H54 (cell line): ENCODE measurements at regions not wholly inside any gene's neighbourhood (a gene's known extent, or its start where the extent isn't known, plus 50 kb on each side); places are given as distances from the start of the nearest gene placed in this dataset.
"Not testable (repeated sequence)": the region's sequence is repeated elsewhere in the genome, so short reads cannot be mapped to it uniquely, and the experiment has no call there.

Experiments
- DNase-seq: peaks from one replicate; pipeline ENCODE4 v3.0.0; 2011; ENCODE audit warnings: low spot score, mixed read lengths; ENCODE audit not compliant: insufficient read length
- FAIRE-seq: peaks from 3 replicates; lab custom pipeline; 2011; peaks lifted over from hg19 to GRCh38; lab: Jason Lieb, UNC
- POLR2A ChIP-seq: IDR thresholded peaks from 2 replicates; pipeline ENCODE4 v1.6.1; 2011; ENCODE audit warnings: low read depth, mild to moderate bottlenecking, low read length

GRCh38 chr12:25788707-25789442 is 169.6 kb upstream of the RASSF8 start:
- no peak for TF ChIP-seq POLR2A
- no peak for FAIRE-seq
- DNase-seq: no peak

DNA sequence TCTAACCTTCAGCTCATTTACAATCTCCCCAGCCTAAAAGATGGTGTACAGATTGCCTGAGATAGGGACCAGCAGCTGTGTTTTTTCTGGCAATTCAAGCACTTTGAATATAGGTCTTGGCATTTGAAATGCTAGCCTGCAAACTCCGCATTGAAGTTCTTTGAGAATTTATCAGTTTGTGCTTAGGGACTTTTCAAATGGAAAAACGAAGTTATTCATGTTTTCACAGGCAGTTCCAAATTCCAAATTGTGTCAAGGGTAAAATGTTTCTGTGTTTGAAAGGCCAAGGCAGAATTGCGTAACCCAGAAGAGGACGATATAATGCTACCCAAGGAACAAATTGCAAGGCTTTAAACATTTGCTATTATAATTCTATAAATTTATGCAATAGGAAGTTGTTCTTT is 168.9 kb upstream of the RASSF8 start:
- no peak for DNase-seq
- no peak for FAIRE-seq
- TF ChIP-seq POLR2A: no peak

DNA sequence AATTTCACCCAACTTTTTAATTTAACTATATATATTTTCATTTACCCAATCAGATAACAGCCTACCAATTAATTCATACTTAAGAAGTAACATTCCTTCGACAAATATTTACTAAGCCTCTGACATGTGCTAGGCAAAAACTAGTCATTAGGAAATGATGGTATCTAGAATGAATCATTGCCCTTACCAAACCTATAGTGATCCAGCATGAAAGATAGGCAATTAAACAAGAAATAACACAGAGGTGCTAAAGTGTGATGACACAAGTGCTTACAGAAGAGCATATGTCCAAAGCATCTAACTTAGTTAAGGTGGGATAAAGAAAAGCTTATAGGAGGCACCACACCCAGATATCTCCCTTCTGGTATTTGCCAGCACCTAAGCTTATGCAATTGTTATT is 166.5 kb upstream of the RASSF8 start:
- TF ChIP-seq POLR2A: no peak
- no peak for DNase-seq
- FAIRE-seq: no peak

GRCh38 chr12:25793196-25793595 is 165.3 kb upstream of the RASSF8 start:
- no peak for DNase-seq
- no peak for FAIRE-seq
- no peak for TF ChIP-seq POLR2A

DNA sequence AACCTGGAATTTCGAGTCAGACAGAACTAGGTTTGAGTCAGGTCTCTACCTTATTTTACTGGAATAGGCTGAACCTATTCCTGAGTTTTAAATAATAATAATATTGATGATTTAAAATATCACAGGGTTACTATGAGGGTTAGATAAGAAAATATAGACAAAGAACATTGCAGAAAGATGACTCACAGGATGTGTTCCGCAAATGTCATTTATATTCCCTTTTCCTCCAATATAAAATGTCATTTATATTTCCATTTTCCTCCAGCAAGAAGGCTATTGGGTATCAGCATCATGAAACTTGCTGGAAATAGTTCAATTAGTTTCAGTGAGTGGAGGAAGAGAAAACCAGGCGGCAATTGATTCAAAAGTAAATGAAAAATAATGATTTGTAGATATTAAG is 163.9 kb upstream of the RASSF8 start:
- no peak for TF ChIP-seq POLR2A
- no peak for FAIRE-seq
- DNase-seq: no peak

- no peak for DNase-seq
- TF ChIP-seq POLR2A: no peak
- no peak for FAIRE-seq
Measured at GRCh38 chr12:25796523-25797000, 161.9 kb upstream of the RASSF8 start.

- FAIRE-seq (no peak), DNase-seq (no peak)
- no peak for TF ChIP-seq POLR2A
Measured at GRCh38 chr12:25797386-25797785, 161.1 kb upstream of the RASSF8 start.

DNA sequence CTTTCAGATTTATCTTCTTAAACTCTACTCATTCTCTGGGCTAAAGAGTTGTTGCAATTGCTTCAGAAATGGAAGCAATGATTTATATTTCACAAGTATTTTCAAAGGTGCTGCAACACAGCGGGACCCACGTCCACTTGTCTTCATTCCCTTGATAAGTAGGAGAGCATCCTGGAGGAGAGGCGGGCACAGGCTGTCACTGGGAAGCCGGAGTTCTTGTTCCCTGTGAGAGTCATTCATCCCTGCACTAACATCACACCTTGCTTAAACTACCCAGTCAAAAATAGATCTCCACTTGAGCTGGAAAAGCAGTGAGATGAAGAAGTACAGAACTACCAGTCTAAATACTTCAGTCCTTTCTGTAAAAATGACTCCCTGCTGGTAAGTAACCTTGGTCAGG is 160.5 kb upstream of the RASSF8 start:
- DNase-seq (no peak), FAIRE-seq (no peak)
- TF ChIP-seq POLR2A: no peak

DNA sequence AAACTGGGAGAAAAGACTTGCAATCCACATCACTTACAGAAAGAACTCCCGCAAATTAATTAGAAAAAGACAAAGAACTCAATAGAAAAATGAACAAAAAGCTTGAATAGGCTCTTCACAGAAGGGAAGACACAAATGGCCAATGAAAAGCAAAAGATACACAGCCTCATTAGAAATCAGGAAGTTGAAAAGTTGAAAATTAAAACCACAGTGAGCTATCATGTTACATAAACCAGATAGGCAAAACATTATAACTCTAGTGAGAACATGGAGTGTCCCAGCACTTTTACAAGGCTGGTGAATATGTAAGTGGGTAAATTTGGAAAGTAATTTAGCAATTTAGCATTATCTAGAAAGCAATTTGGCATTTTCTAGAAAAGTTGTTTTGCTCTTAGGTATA is 158.4 kb upstream of the RASSF8 start:
- no peak for TF ChIP-seq POLR2A
- DNase-seq (no peak), FAIRE-seq (no peak)

DNA sequence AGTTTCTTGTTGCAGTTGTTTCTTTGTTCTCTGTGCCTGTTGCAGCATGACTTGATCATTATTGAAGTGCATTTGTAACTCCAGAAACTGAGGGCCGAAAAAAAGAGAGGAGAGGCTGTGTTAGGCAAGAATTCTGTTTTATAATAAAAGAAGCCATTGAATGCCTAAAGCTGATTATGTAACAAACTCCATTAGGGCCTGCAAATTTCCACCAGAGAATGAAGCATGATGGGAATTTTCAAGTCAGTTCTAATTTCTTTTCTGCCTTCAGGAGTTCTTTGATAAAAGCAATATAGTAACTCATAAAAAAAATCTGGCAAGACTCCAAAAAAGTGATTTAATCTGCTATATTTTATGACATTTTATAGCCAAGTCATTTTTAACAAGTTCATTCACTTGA is 156.7 kb upstream of the RASSF8 start:
- FAIRE-seq: no peak
- DNase-seq: no peak
- TF ChIP-seq POLR2A: no peak

DNA sequence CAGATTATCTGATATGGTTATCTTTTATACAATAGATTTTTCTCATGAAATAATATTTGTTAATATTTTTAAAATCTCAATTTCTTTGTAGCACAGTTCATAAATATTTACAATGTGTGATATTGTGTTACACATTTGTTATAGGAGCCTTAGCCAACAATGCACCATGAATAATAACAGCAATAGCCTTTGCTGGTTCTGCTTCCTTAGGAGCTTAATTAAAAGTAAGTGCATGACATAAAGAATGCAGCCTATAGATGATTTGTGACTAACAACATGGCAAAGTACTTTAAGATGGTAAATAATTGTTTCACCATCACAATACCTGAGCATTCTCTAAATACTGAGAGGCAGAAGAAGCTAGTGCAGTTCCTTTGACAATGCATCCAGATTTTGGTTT is 156.3 kb upstream of the RASSF8 start:
- FAIRE-seq (no peak), DNase-seq (no peak)
- TF ChIP-seq POLR2A: no peak

DNA sequence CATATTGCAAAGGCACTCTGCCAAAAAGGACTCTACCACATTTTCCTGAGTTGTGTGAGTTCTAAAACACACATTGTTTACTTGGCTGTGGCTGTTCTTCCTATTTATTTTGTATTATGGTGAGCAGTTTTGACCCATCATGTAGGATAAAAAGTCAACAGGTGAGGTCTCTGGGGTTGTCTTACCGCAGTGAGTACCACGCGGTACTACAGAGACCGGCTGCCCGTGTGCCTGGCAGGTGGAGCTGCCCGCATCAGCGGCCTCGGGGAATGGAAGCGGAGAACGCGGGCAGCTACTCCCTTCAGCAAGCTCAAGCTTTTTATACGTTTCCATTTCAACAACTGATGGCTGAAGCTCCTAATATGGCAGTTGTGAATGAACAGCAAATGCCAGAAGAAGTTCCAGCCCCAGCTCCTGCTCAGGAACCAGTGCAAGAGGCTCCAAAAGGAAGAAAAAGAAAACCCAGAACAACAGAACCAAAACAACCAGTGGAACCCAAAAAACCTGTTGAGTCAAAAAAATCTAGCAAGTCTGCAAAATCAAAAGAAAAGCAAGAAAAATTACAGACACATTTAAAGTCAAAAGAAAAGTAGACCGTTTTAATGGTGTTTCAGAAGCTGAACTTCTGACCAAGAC is 155.3 kb upstream of the RASSF8 start:
- not testable (repeated sequence) for DNase-seq, FAIRE-seq

DNA sequence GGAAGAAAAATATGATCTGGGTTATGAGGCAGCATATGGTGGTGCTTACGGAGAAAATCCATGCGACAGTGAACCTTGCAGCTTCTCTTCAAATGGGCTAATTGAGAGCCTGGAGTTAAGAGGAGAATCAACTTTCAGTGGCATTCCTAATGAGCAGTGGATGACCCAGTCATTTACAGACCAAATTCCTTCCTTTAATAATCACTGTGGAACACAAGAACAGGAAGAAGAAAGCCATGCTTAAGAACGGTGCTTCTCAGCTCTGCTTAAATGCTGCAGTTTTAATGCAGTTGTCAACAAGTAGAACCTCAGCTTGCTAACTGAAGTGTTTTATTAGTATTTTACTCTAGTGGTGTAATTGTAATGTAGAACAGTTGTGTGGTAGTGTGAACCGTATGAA is 154.2 kb upstream of the RASSF8 start:
- DNase-seq: not testable (repeated sequence)
- peak; percentile 75 for FAIRE-seq

GRCh38 chr12:25806271-25806670 is 152.2 kb upstream of the RASSF8 start:
- peak; percentile 2 for DNase-seq
- no peak for TF ChIP-seq POLR2A
- peak; percentile 15 for FAIRE-seq

DNA sequence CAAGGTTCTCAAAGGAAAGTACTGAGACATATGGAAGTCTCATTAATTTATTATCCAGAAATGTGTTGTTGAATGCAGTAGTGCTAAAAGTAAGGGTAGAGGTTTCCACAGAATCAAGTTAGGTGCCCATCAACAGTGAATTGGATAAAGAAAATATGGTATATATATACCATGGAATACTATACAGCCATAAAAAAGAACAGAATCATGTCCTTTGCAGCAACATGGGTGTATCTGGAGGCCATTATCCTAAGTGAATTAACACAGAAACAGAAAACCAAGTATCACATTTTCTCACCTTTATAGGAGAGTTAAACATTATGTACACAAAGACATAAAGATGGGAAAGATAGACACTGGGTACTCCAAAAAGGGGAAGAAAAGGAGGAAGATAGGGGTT is 149.9 kb upstream of the RASSF8 start:
- TF ChIP-seq POLR2A: no peak
- DNase-seq (no peak), FAIRE-seq (no peak)
